Heart left ventricle (tissue), 13 donors: ENCODE measurements at regions not wholly inside any gene's neighbourhood (a gene's known extent, or its start where the extent isn't known, plus 50 kb on each side); places are given as distances from the start of the nearest gene placed in this dataset.

ENCODE experiments used
- POLR2A ChIP-seq, 2 donors: fragments of 450-650 bp; IDR thresholded peaks; one replicate each; pipeline ENCODE4 v1.6.1; 2017; ENCODE audit warnings: antibody characterized with exemption in 2 of 2, mild to moderate bottlenecking in 2 of 2, moderate library complexity in 2 of 2
- TF ChIP-seq, protein P1 (sequence below), 12 donors: fragments of 200-600 bp; sonication (generic) in 4 of 12; IDR thresholded peaks; one replicate each; pipeline versions ENCODE4 v1.5.0 to v1.8.0; 2018 to 2022; ENCODE audit warnings: antibody characterized with exemption in 12 of 12, mild to moderate bottlenecking in 5 of 12
- donor health status: ischemic (EF 13 %, LVEDD 7.1; RV severe dilation, severe dysfunction).
- donor health status: DM: no; HTN: yes; CAD: no.
- donor health status: DM: no; HTN: no; CAD: no.
- donor health status: ischemic (EF 25% LVEDD 6.9; RV normal size, moderate dysfunction).
- donor health status: ischemic (EF 25% LVEDD 5.7; RV mildly dilated, moderate dysfunction).
- donor health status: ischemic (EF 35%, LVEDD 5.7; RV mildly dilated, moderate dysfunction).
- donor health status: nonischemic (EF 11% LVEDD 7.7; RV severe dilation, severe dysfunction).
- donor health status: DM: yes; HTN: yes; CAD: no.
- donor health status: PGD.
- donor health status: ischemic (EF 29% LVEDD 5.4; RV normal size, mild dysfunction).
- donor health status: nonischemic (EF 23%, LVEDD 6.1; RV moderate dilation, normal function).

DNA sequence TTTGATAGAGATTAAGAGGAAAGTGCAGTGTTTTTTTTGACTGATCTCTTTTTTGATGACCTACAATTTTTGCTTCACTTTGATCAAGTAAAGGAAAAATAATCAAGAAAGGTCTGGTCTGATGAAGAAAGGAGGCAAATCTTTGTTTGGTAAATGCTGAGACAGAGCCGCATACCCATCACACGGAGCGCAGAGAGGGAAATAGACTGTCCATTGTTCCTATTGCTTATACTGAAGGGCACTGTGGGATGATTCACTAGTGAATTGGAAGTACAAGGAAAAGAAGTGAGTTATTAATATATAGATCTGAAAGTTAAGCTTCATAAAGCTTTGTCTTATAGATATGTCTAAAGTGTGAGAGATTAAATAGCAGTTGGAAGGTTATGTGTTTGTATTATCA lies 455.1 kb downstream of the PLCL1 start:
- TF ChIP-seq, protein P1, sequence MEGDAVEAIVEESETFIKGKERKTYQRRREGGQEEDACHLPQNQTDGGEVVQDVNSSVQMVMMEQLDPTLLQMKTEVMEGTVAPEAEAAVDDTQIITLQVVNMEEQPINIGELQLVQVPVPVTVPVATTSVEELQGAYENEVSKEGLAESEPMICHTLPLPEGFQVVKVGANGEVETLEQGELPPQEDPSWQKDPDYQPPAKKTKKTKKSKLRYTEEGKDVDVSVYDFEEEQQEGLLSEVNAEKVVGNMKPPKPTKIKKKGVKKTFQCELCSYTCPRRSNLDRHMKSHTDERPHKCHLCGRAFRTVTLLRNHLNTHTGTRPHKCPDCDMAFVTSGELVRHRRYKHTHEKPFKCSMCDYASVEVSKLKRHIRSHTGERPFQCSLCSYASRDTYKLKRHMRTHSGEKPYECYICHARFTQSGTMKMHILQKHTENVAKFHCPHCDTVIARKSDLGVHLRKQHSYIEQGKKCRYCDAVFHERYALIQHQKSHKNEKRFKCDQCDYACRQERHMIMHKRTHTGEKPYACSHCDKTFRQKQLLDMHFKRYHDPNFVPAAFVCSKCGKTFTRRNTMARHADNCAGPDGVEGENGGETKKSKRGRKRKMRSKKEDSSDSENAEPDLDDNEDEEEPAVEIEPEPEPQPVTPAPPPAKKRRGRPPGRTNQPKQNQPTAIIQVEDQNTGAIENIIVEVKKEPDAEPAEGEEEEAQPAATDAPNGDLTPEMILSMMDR (IDR thresholded peaks at IDR 0.05) = no peak
- no peak for TF ChIP-seq POLR2A (IDR thresholded peaks at IDR 0.05)
